ENCODE measurements at regions not wholly inside any gene's neighbourhood (a gene's known extent, or its start where the extent isn't known, plus 50 kb on each side); places are given as distances from the start of the nearest gene placed in this dataset.
A peak's percentile ranks its signal among the peaks of the same experiment; 100 is the strongest.

DNA sequence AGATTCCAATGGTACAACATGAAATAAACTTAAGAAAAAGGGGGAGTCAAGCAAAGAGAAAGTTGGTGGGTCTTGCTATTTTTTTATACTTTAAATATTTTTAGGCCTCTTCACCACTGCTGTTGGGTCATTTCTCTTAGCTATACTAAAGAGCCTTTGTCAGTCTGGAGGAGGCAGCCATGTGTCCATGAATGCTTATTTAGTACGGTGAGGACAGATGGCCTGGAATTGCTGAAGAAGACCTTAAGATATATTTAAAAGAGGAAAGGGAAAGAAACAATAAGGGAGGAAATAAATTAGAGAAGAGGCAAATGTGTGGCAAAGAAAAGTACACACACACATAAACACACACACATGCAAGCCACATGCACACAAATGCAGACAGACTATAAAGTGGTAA is 560.5 kb upstream of the MEF2C start:
- Histone ChIP-seq H3K27ac (ENCODE audit: low read length) (no peak overlapping the region), H3K36me3 (ENCODE audit: control insufficient read depth, insufficient read depth, low read length) (no peaks in the 10 kb centered on the region), H3K4me1 (ENCODE audit: control insufficient read depth, insufficient read depth, low read length) (no peaks in the 10 kb centered on the region), H3K4me3 (ENCODE audit: low read length) (no peak overlapping the region), H3K9me3 (ENCODE audit: control insufficient read depth, low read depth, low read length) (no peaks in the 10 kb centered on the region), H3K27me3 (ENCODE audit: control insufficient read depth, insufficient read depth, low read length) (no peaks in the 10 kb centered on the region)
- DNase-seq, result no peak
- no CpG with 5 or more reads among the region's 1 CpG for WGBS (ENCODE audit: insufficient coverage, low lambda C conversion rate)

- Histone ChIP-seq H3K9me3 (ENCODE audit: control insufficient read depth, low read depth, low read length) (no peaks in the 10 kb centered on the region), H3K4me1 (ENCODE audit: control insufficient read depth, insufficient read depth, low read length) (no peaks in the 10 kb centered on the region), H3K27ac (ENCODE audit: low read length) (no peak overlapping the region), H3K27me3 (ENCODE audit: control insufficient read depth, insufficient read depth, low read length) (no peaks in the 10 kb centered on the region), H3K36me3 (ENCODE audit: control insufficient read depth, insufficient read depth, low read length) (no peaks in the 10 kb centered on the region), H3K4me3 (ENCODE audit: low read length) (no peak overlapping the region)
- no peak for DNase-seq
Observed at GRCh38 chr5:89441965-89442364, 559.0 kb upstream of the MEF2C start.

GRCh38 chr5:89440670-89441069 is 557.7 kb upstream of the MEF2C start:
- H3K36me3 ChIP-seq (ENCODE audit: control insufficient read depth, insufficient read depth, low read length), result no peaks in the 10 kb centered on the region
- no peak overlapping the region for H3K27ac ChIP-seq (ENCODE audit: low read length)
- no CpG with 5 or more reads among the region's 2 CpGs for WGBS (ENCODE audit: insufficient coverage, low lambda C conversion rate)
- H3K4me3 ChIP-seq (ENCODE audit: low read length), result no peak overlapping the region
- no peaks in the 10 kb centered on the region for H3K27me3 ChIP-seq (ENCODE audit: control insufficient read depth, insufficient read depth, low read length)
- no peak for DNase-seq
- H3K9me3 ChIP-seq (ENCODE audit: control insufficient read depth, low read depth, low read length), result no peaks in the 10 kb centered on the region
- no peaks in the 10 kb centered on the region for H3K4me1 ChIP-seq (ENCODE audit: control insufficient read depth, insufficient read depth, low read length)

DNA sequence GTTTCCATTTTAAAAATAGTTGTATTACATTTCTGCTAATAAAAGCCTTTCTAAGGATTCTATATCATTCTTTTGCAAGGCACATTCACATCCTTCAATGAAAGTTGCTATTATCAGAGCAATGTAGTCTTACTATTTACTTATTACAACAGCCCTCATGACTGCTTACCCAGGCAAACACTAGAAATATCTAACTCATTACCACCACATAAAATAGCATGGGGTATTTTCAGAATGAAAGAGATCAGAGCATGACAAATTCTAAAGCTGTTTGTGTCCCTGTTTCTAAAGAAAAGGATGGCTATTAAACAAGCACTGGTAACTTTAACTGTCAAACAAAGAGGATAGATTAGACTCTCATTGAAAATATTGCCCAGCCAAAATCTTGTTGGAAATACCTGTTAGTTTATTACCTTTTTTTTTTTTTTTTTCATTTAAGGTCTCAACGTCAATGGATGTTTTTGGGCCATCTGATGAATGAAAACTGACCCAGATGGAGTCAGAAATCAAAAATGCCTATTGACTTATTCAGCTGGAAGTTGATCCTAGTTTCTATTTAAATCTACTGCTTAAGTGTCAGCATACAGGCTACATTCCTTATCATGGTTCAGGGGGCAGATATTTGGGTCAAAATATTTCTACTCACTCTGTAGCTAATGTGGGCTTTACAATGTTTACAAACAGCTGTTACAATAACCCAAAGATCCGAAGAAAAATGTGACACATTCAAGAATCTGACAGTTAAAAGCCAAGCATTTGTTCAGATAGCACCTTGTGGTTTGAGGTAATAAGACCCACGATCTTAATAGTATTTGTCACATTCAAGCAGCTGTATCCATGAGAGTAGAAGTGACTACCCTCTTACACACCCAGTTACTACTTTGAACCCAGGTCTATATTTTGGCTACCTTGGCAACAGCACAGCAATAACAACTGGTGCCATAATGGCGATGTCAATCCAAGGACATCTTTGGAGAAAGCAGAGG is 554.8 kb upstream of the MEF2C start:
- Histone ChIP-seq H3K9me3 (ENCODE audit: control insufficient read depth, low read depth, low read length) (no peaks in the 10 kb centered on the region), H3K36me3 (ENCODE audit: control insufficient read depth, insufficient read depth, low read length) (no peaks in the 10 kb centered on the region), H3K4me1 (ENCODE audit: control insufficient read depth, insufficient read depth, low read length) (no peaks in the 10 kb centered on the region), H3K4me3 (ENCODE audit: low read length) (no peak overlapping the region), H3K27ac (ENCODE audit: low read length) (no peak overlapping the region), H3K27me3 (ENCODE audit: control insufficient read depth, insufficient read depth, low read length) (no peaks in the 10 kb centered on the region)
- DNase-seq, result no peak
- WGBS (ENCODE audit: insufficient coverage, low lambda C conversion rate), result 40% methylated on average over 1 of the region's 4 CpGs

GRCh38 chr5:89436464-89436863 is 553.5 kb upstream of the MEF2C start:
- H3K4me3 ChIP-seq (ENCODE audit: low read length), result no peak overlapping the region
- H3K27me3 ChIP-seq (ENCODE audit: control insufficient read depth, insufficient read depth, low read length), result no peaks in the 10 kb centered on the region
- no peak for DNase-seq
- no peak overlapping the region for H3K27ac ChIP-seq (ENCODE audit: low read length)
- H3K36me3 ChIP-seq (ENCODE audit: control insufficient read depth, insufficient read depth, low read length), result no peaks in the 10 kb centered on the region
- H3K4me1 ChIP-seq (ENCODE audit: control insufficient read depth, insufficient read depth, low read length), result no peaks in the 10 kb centered on the region
- WGBS (ENCODE audit: insufficient coverage, low lambda C conversion rate), result 85% methylated on average over 3 of the region's 3 CpGs
- no peaks in the 10 kb centered on the region for H3K9me3 ChIP-seq (ENCODE audit: control insufficient read depth, low read depth, low read length)

GRCh38 chr5:89435347-89435746 is 552.4 kb upstream of the MEF2C start:
- no peaks in the 10 kb centered on the region for H3K9me3 ChIP-seq (ENCODE audit: control insufficient read depth, low read depth, low read length)
- 94% methylated on average over 3 of the region's 4 CpGs for WGBS (ENCODE audit: insufficient coverage, low lambda C conversion rate)

DNA sequence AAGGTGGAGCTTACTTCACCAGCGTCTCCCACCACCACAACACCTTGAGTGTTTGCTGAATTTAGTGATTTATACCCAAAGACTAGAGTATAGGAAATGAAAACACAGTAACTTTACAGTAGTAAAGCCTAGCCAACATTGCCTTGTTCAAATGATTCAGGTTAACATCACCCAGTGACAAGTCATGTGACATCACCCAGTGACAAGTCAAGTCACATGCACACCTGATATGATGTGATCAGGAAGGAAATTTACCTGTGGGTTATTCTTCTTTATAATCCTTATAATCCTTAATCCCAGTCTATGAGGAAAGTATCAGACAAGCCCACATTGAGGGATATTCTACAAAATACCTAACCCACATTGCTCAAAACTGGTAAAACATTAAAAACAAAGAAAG is 545.6 kb upstream of the MEF2C start:
- H3K4me3 ChIP-seq (ENCODE audit: low read length), result no peak overlapping the region
- H3K27me3 ChIP-seq (ENCODE audit: control insufficient read depth, insufficient read depth, low read length), result no peaks in the 10 kb centered on the region
- no peak overlapping the region for H3K27ac ChIP-seq (ENCODE audit: low read length)
- H3K36me3 ChIP-seq (ENCODE audit: control insufficient read depth, insufficient read depth, low read length), result no peaks in the 10 kb centered on the region
- no peaks in the 10 kb centered on the region for H3K4me1 ChIP-seq (ENCODE audit: control insufficient read depth, insufficient read depth, low read length)
- DNase-seq, result no peak
- WGBS (ENCODE audit: insufficient coverage, low lambda C conversion rate), result 100% methylated on average over 1 of the region's 1 CpG
- peaks cover 3% of the 10 kb centered on the region for H3K9me3 ChIP-seq (ENCODE audit: control insufficient read depth, low read depth, low read length)

More at GRCh38 chr5:89435347-89435746, 552.4 kb upstream of the MEF2C start:
- no peak overlapping the region for H3K27ac ChIP-seq (ENCODE audit: low read length)
- H3K36me3 ChIP-seq (ENCODE audit: control insufficient read depth, insufficient read depth, low read length), result no peaks in the 10 kb centered on the region
- DNase-seq, result no peak
- no peaks in the 10 kb centered on the region for H3K27me3 ChIP-seq (ENCODE audit: control insufficient read depth, insufficient read depth, low read length)
- no peak overlapping the region for H3K4me3 ChIP-seq (ENCODE audit: low read length)
- H3K4me1 ChIP-seq (ENCODE audit: control insufficient read depth, insufficient read depth, low read length), result no peaks in the 10 kb centered on the region

GRCh38 chr5:89425062-89425461 is 542.1 kb upstream of the MEF2C start:
- Histone ChIP-seq H3K36me3 (ENCODE audit: control insufficient read depth, insufficient read depth, low read length) (no peaks in the 10 kb centered on the region), H3K27me3 (ENCODE audit: control insufficient read depth, insufficient read depth, low read length) (no peaks in the 10 kb centered on the region), H3K9me3 (ENCODE audit: control insufficient read depth, low read depth, low read length) (peaks cover 3% of the 10 kb centered on the region), H3K4me3 (ENCODE audit: low read length) (no peak overlapping the region), H3K4me1 (ENCODE audit: control insufficient read depth, insufficient read depth, low read length) (peaks cover 3% of the 10 kb centered on the region), H3K27ac (ENCODE audit: low read length) (no peak overlapping the region)
- 70% methylated on average over 2 of the region's 3 CpGs for WGBS (ENCODE audit: insufficient coverage, low lambda C conversion rate)
- no peak for DNase-seq

DNA sequence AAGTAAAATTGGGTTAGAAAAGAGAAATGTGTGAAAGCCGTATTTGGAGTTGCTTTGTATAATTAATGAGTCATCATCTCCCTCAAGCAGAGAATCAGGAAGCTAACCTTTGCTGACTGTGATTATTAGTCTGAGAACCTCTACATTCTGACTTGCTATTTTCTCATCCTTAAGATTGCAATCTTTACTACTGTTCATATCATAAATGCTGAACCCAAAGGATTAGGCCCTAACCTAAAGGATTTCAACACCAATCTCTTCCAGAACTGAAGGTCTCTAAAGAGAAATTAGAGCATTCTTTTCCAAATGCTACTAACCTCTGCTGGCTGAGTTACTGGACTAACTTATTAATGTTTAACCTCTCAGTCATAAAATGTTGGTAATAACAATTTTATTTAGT is 538.1 kb upstream of the MEF2C start:
- no peak overlapping the region for H3K4me3 ChIP-seq (ENCODE audit: low read length)
- H3K4me1 ChIP-seq (ENCODE audit: control insufficient read depth, insufficient read depth, low read length), result peaks cover 3% of the 10 kb centered on the region
- H3K27me3 ChIP-seq (ENCODE audit: control insufficient read depth, insufficient read depth, low read length), result no peaks in the 10 kb centered on the region
- H3K9me3 ChIP-seq (ENCODE audit: control insufficient read depth, low read depth, low read length), result peaks cover 3% of the 10 kb centered on the region
- no CpG with 5 or more reads among the region's 1 CpG for WGBS (ENCODE audit: insufficient coverage, low lambda C conversion rate)
- DNase-seq, result peak; percentile 42 to 72
- H3K36me3 ChIP-seq (ENCODE audit: control insufficient read depth, insufficient read depth, low read length), result no peaks in the 10 kb centered on the region
- H3K27ac ChIP-seq (ENCODE audit: low read length), result peak overlapping the region; percentile 47

- DNase-seq, result no peak
- no peaks in the 10 kb centered on the region for H3K9me3 ChIP-seq (ENCODE audit: control insufficient read depth, low read depth, low read length)
- H3K4me1 ChIP-seq (ENCODE audit: control insufficient read depth, insufficient read depth, low read length), result peaks cover 3% of the 10 kb centered on the region
- H3K4me3 ChIP-seq (ENCODE audit: low read length), result no peak overlapping the region
- H3K36me3 ChIP-seq (ENCODE audit: control insufficient read depth, insufficient read depth, low read length), result no peaks in the 10 kb centered on the region
- H3K27ac ChIP-seq (ENCODE audit: low read length), result no peak overlapping the region
- no CpG with 5 or more reads among the region's 3 CpGs for WGBS (ENCODE audit: insufficient coverage, low lambda C conversion rate)
- no peaks in the 10 kb centered on the region for H3K27me3 ChIP-seq (ENCODE audit: control insufficient read depth, insufficient read depth, low read length)
Observed at GRCh38 chr5:89418407-89419085, 535.6 kb upstream of the MEF2C start.

Data from large intestine (tissue), 3 donors.